COLO829 (cell line): ENCODE measurements at regions not wholly inside any gene's neighbourhood (a gene's known extent, or its start where the extent isn't known, plus 50 kb on each side); places are given as distances from the start of the nearest gene placed in this dataset.
"Not testable (repeated sequence)": the region's sequence is repeated elsewhere in the genome, so short reads cannot be mapped to it uniquely, and the experiment has no call there.

Experiments used
- DNase-seq: peaks from one replicate; pipeline ENCODE4 v3.0.0; 2012; ENCODE audit warnings: low spot score

GRCh38 chr2:166831930-166832329 is 56.4 kb upstream of the XIRP2 start:
- DNase-seq, result peak; percentile 48

DNA sequence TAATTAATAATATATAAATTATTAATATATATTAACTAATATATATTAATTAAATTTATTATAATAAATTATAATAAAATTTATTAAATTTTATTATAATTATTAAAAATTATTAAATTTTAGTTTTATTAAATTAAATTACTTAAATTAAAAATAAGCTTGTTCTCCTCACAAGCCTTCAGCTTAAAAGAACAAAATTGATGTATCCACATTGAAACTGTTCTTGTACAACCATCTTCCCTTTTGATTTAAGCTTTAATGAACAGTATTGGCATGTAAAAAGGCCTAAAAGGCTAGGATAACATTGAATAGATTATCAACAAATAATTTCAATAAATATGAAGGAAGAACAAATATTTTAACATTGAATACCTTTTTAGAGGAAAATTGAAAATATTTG is 62.4 kb upstream of the XIRP2 start:
- DNase-seq, result no peak

DNA sequence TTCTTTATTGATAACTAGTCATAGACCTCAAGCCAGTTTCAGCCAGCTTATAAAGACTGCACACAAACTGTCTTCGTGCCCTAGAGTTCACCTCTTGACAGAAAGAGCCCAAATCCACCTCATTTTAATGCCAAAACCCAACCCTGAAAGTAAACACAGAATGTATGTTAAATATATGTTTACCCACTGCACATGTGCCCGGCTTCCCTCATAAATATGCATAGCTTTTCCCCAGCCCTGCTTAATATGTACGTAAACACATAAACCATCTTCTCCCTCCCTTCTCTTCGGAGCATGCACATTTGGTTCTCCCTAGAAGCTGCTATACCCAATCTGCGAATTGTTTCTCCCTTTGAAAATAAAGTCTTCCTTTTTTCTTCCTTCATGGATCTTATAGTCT is 73.9 kb upstream of the XIRP2 start:
- DNase-seq, result no peak

DNA sequence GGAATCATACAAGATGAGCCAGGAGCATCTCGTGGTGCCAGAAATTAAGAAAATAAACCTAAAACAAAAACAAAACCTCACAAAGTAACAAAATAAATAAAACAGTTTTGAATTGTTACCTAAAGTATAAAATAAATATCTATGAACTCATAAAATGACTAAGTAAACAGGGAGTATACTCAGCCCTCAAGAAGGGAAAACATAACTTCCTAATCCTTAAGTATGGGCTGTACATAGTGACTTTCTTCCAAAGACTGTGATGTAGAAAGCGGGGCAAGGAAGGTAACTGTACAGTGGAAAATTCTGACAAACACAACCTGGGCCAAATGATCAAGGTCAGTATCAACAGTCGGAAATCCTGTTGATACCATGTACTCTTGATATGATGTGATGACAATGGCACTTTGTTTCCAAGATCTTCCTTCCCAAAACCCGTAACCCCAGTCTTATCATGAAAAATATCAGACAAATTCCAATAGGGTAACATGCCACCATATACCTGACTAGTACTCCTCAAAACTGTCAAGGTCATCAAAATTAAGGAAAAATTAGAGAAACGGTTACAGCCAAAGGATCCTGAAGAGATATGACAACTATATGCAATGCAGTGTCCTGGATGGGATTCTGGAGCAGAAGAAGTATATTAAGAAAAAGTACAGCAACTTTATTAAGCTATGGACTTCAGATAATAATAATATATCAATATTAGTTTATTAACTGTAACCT is 76.0 kb upstream of the XIRP2 start:
- DNase-seq, result no peak

GRCh38 chr2:166805753-166806152 is 82.5 kb upstream of the XIRP2 start:
- DNase-seq, result no peak

DNA sequence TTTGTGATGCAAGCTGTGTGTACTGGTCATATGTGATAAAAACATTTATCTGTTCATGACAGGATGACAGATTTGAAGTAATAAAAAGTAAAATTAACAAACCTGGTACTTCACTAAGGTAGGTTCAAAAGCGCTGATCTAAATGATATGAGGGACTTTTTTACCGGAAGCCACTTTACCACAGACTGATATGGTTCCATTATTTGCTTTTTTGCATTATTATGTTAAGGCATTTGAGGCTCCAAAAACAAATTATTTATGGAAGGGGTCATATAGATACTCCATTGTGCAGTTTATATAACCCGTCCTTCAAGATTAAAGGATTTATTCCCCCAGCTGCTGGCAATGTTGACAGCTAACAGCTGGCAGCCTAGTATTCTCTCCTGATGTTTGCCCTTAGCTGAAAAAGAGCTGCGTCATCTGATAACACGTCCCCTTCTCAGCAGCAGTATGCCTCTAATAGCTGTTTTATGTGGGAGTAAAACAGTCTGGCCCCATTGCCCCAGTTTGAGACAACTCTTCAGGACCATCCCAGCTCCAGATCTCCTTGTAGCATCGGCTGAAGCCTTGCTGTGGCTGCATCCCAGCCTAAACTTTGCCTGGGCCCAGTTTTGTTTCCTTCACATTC is 84.8 kb upstream of the XIRP2 start:
- no peak for DNase-seq

DNA sequence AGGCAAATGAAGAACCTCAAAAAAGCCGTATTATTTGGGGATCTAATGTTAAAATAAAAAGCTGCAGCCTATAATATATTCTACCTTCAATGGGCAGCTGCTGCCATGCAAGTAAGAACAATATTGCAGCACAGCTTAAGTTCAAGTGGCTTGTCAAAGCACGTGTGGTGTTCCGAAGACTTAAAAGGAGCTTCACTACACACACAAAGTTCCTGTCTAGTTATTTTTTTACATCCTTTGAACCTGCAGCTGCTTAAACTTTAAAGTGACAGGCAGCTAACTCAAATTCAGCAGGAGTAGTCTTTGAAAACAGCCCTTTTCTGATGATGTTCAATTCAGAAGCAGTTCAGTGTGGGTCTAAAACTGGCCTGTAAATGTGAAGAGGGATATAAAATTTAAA is 85.8 kb upstream of the XIRP2 start:
- no peak for DNase-seq

GRCh38 chr2:166792808-166793207 is 95.5 kb upstream of the XIRP2 start:
- no peak for DNase-seq

DNA sequence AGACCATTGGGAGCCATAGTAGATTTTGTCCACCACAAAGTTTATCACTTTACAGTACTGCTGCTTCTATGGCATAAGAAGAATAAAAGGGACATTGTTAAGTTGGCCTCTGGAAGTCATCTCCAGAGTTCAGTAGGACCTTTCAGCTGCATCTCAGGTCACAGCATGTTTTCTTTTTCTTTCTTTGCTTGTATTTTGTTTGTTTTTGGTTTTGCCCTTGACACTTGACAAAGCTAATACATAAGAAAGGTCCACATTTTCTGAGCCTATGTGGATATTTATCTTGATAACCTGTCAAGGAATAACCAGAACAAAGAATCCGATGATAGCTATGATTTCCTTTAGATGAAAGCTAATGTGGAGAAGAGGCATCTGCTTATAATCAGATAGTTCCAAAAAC is 101.6 kb upstream of the XIRP2 start:
- no peak for DNase-seq

DNA sequence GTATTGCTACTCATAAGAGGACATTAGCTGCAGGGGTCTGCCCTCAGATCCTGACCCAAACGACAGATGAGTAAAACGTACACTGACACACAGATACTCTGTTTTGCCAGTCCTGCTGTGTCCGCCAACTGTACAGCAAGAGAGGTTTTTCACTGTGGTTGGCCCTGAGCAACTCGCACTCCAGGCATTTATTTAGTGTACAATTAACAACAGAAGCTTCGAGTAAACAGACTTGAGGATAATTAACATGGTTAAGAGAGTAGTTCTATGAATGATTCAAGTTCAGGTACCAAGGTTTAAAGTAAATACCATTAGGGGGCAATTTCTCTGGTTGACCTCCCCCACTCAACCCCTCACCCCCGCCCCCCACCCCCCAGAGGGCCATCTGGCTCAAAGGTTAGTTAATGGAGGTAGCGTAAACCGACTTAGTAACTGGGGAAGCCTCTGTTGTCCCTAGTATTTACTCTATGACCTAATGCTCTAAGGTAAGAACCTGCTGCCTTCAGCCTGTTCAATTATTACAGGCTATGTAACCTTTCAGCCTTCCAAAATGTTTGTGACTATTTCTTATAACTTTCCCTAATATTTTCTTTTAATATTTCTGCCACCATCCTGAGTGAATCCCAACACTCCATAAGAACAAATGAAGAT is 103.9 kb upstream of the XIRP2 start:
- DNase-seq, result no peak

DNA sequence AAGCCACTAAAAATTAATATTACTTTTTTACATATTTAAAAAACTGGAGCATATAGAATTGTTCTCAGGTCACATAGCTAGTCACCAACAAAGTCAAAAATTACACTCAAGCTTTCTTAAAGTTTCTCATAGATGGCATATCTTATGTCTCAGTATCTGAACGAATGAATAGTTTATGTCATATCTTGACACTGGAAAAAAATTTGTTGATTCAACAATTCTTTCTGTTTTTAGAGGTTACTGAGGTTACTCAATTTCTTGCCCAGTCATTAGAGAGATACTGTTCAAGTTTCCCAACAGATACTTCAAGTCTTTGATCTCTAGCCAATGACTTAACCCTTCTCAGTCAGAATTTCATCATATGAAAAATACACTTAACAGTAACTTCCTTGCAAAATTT is 113.1 kb upstream of the XIRP2 start:
- no peak for DNase-seq

- DNase-seq, result no peak
Observed at GRCh38 chr2:166773308-166773949, 114.9 kb upstream of the XIRP2 start.

DNA sequence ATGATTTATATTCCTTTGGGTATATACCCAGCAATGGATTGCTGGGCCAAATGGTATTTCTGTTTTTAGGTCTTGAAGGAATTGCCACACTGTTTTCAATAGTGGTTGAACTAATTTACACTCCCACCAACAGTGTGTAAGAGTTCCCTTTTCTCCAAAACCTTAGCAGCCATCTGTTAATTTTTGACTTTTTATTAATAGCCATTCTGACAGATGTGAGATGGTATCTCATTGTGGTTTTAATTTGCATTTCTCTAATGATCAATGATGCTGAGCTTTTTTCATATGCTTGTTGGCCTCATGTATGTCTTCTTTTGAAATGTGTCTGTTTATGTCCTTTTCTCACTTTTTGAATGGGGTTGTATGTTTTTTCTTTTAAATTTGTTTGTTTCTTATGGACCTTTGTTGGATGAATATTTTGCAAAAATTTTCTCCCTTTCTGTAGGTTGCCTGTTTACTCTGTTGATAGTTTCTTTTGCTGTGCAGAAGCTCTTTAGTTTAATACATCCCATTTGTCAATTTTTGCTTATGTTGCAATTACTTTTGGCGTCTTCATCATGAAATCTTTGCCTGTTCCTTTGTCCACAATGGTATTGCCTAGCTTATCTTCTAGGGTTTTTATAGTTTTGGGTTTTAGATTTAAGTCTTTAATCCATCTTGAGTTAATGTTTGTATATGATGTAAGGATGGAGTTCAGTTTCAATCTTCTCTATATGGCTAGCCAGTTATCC is 119.7 kb upstream of the XIRP2 start:
- DNase-seq, result no peak

DNA sequence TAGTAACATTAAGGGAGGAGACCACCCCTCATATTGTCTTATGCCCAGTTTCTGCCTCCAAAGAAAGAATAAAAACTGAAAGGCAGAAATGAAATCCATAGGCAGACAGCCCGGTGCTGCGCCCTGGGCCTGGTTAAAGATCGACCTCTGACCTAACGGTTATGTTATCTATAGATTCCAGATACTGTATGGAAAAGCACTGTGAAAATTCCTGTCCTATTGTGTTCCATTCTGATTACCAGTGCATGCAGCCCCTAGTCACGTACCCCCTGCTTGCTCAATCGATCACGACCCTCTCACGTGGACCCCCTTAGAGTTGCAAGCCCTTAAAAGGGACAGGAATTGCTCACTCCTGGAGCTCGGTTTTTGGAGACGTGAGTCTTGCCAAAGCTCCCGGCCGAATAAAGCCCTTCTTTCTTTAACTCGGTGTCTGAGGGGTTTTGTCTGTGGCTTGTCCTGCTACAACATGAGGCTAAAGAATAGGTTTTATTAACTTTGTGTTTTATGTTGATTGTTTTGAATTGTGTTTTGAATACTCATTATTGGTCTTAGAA is 121.4 kb upstream of the XIRP2 start:
- not testable (repeated sequence) for DNase-seq

GRCh38 chr2:166766220-166766619 is 122.1 kb upstream of the XIRP2 start:
- DNase-seq, result no peak

DNA sequence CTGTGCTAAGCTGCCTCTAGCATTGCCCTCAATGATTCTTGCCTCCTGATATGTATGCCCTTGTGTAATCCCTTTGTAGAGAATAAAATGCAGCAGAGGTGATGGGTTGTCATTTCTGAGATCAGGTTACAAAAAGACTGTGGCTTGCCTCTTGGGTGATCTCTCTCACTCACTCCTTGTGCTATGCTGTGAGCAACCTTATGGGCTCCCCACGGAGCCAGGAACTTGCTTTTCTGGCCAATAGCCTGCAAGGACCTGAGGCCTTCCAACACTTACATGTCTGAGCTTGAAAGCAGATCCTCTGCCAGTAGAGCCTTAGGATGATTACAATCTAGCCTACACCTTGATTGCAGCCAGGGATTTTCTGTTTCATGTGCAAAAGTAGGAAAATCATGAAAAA is 123.1 kb upstream of the XIRP2 start:
- DNase-seq, result no peak

GRCh38 chr2:166764702-166765101 is 123.6 kb upstream of the XIRP2 start:
- DNase-seq, result no peak

- DNase-seq, result no peak
Observed at GRCh38 chr2:166764216-166764615, 124.1 kb upstream of the XIRP2 start.

- no peak for DNase-seq
Observed at GRCh38 chr2:166762746-166763145, 125.5 kb upstream of the XIRP2 start.

DNA sequence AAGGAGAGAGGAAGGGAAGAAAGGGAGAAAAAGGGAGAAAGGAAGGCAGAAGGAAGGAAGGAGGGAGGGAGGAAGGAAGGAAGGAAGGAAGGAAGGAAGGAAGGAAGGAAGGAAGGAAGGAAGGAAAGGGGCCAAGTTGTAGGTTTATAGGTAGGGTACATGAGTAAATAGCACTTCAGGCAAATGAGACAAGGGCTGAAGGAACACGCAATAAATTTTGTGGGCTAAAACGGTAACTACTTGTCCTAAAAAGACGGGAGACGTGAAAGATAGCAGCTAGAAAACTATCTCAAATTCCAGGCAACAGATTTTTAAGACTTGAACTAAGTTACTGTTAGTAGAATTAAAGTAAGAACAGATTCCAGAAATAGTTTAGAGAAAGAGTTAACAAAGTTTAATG is 129.3 kb upstream of the XIRP2 start:
- no peak for DNase-seq

GRCh38 chr2:166750624-166751023 is 137.7 kb upstream of the XIRP2 start:
- no peak for DNase-seq

DNA sequence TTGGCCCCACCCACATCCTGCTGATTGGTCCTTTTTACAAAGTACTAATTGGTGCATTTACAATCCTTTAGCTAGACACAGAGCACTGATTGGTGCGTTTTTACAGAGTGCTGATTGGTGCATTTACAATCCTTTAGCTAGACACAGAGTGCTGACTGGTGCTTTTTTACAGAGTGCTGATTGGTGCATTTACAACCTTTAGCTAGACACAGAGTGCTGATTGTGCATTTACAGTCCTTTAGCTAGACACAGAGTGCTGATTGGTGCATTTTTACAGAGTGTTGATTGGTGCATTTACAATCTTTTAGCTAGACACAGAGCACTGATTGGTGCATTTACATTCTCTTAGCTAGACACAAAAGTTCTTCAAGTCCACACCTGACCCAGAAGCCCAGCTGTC is 144.2 kb upstream of the XIRP2 start:
- DNase-seq, result not testable (repeated sequence)
